ENCODE measurements at regions not wholly inside any gene's neighbourhood (a gene's known extent, or its start where the extent isn't known, plus 50 kb on each side); places are given as distances from the start of the nearest gene placed in this dataset.
A peak's percentile ranks its signal among the peaks of the same experiment; 100 is the strongest.
"Not testable (repeated sequence)": the region's sequence is repeated elsewhere in the genome, so short reads cannot be mapped to it uniquely, and the experiment has no call there.

GRCh38 chr11:130979386-130979972 lies 63.2 kb upstream of the SNX19 start:
- Histone ChIP-seq H3K36me3 (replicated peaks; ENCODE audit: insufficient read depth, low read depth) (no peaks in the 10 kb centered on the region), H3K27ac (no peak overlapping the region), H3K9me2 (replicated peaks; ENCODE audit: insufficient read depth) (no peaks in the 10 kb centered on the region), H4K20me1 (ENCODE audit: insufficient read depth, poor library complexity, severe bottlenecking) (no peaks in the 10 kb centered on the region), H3K4me2 (no peak overlapping the region), H2AFZ (no peak overlapping the region), H3K4me3 (no peak overlapping the region), H3K27me3 (no peaks in the 10 kb centered on the region), H3K4me1 (ENCODE audit: insufficient read depth) (no peaks in the 10 kb centered on the region), H3K79me2 (no peaks in the 10 kb centered on the region), H3K9me3 (ENCODE audit: low read depth) (no peaks in the 10 kb centered on the region)
- WGBS (ENCODE audit: low lambda C conversion rate, missing lambda C conversion rate) = 15% methylated on average over 5 of the region's 5 CpGs
- peak; percentile 34 for TF ChIP-seq CTCF (IDR thresholded peaks at IDR 0.05; ENCODE audit: poor library complexity)
- TF ChIP-seq EZH2 (IDR thresholded peaks at IDR 0.05; ENCODE audit: borderline replicate concordance) = no peak
- peak; percentile 39 for DNase-seq (ENCODE audit: low spot score)

- no peaks in the 10 kb centered on the region for H3K79me2 ChIP-seq
- WGBS (ENCODE audit: low lambda C conversion rate, missing lambda C conversion rate) = 85% methylated on average over 5 of the region's 5 CpGs
- no peak overlapping the region for H2AFZ ChIP-seq
These were observed 64.0 kb upstream of the SNX19 start for GRCh38 chr11:130980071-130980862.

GRCh38 chr11:130984241-130984640 lies 68.0 kb upstream of the SNX19 start:
- not testable (repeated sequence) for H3K36me3 ChIP-seq (replicated peaks; ENCODE audit: insufficient read depth, low read depth); H3K79me2 ChIP-seq; DNase-seq (ENCODE audit: low spot score); H3K27me3 ChIP-seq; H4K20me1 ChIP-seq (ENCODE audit: insufficient read depth, poor library complexity, severe bottlenecking); H3K9me2 ChIP-seq (replicated peaks; ENCODE audit: insufficient read depth); H3K4me3 ChIP-seq; H3K9me3 ChIP-seq (ENCODE audit: low read depth); H3K4me2 ChIP-seq; H2AFZ ChIP-seq; H3K27ac ChIP-seq; H3K4me1 ChIP-seq (ENCODE audit: insufficient read depth)
- WGBS (ENCODE audit: low lambda C conversion rate, missing lambda C conversion rate) = 93% methylated on average over 16 of the region's 16 CpGs

More at GRCh38 chr11:130980071-130980862, 64.0 kb upstream of the SNX19 start:
- Histone ChIP-seq H3K36me3 (replicated peaks; ENCODE audit: insufficient read depth, low read depth) (no peaks in the 10 kb centered on the region), H3K27me3 (no peaks in the 10 kb centered on the region), H3K9me3 (ENCODE audit: low read depth) (no peaks in the 10 kb centered on the region), H3K9me2 (replicated peaks; ENCODE audit: insufficient read depth) (no peaks in the 10 kb centered on the region), H3K4me3 (no peak overlapping the region), H3K4me1 (ENCODE audit: insufficient read depth) (no peaks in the 10 kb centered on the region), H3K27ac (no peak overlapping the region), H3K4me2 (no peak overlapping the region), H4K20me1 (ENCODE audit: insufficient read depth, poor library complexity, severe bottlenecking) (no peaks in the 10 kb centered on the region)
- no peak for DNase-seq (ENCODE audit: low spot score)
- TF ChIP-seq CTCF (IDR thresholded peaks at IDR 0.05; ENCODE audit: poor library complexity) = no peak
- no peak for TF ChIP-seq EZH2phosphoT487 (IDR thresholded peaks at IDR 0.05; ENCODE audit: low read depth, severe bottlenecking, unreplicated experiment)
- TF ChIP-seq EZH2 (IDR thresholded peaks at IDR 0.05; ENCODE audit: borderline replicate concordance) = no peak

- no peaks in the 10 kb centered on the region for H3K9me2 ChIP-seq (replicated peaks; ENCODE audit: insufficient read depth)
- H3K27ac ChIP-seq = no peak overlapping the region
- H3K4me3 ChIP-seq = no peak overlapping the region
- peaks cover 6% of the 10 kb centered on the region for H3K27me3 ChIP-seq
- H4K20me1 ChIP-seq (ENCODE audit: insufficient read depth, poor library complexity, severe bottlenecking) = no peaks in the 10 kb centered on the region
- H3K9me3 ChIP-seq (ENCODE audit: low read depth) = no peaks in the 10 kb centered on the region
- no peaks in the 10 kb centered on the region for H3K4me1 ChIP-seq (ENCODE audit: insufficient read depth)
- 95% methylated on average over 7 of the region's 7 CpGs for WGBS (ENCODE audit: low lambda C conversion rate, missing lambda C conversion rate)
- TF ChIP-seq EZH2 (IDR thresholded peaks at IDR 0.05; ENCODE audit: borderline replicate concordance) = no peak
- no peak for TF ChIP-seq EZH2phosphoT487 (IDR thresholded peaks at IDR 0.05; ENCODE audit: low read depth, severe bottlenecking, unreplicated experiment)
- no peak for TF ChIP-seq CTCF (IDR thresholded peaks at IDR 0.05; ENCODE audit: poor library complexity)
- DNase-seq (ENCODE audit: low spot score) = no peak
- no peaks in the 10 kb centered on the region for H3K36me3 ChIP-seq (replicated peaks; ENCODE audit: insufficient read depth, low read depth)
- no peak overlapping the region for H2AFZ ChIP-seq
- H3K4me2 ChIP-seq = no peak overlapping the region
- no peaks in the 10 kb centered on the region for H3K79me2 ChIP-seq
These were observed 76.5 kb upstream of the SNX19 start for GRCh38 chr11:130992788-130993187.

Measured in hepatocyte (in vitro differentiated cells).